ENCODE measurements at regions not wholly inside any gene's neighbourhood (a gene's known extent, or its start where the extent isn't known, plus 50 kb on each side); places are given as distances from the start of the nearest gene placed in this dataset.

- no peak overlapping the region for H3K9ac ChIP-seq (ENCODE audit: extremely low read depth, insufficient read length, low read length)
- H2BK15ac ChIP-seq (ENCODE audit: low read depth, low read length) = no peak overlapping the region
- H2AFZ ChIP-seq (ENCODE audit: low read length) = no peak overlapping the region
- H3K27me3 ChIP-seq (ENCODE audit: insufficient read depth, low read length) = no peaks in the 10 kb centered on the region
- Mint-ChIP-seq H3K4me3 (no peak overlapping the region), H3K27me3 (ENCODE audit: low read depth) (peaks cover 2% of the 10 kb centered on the region; the same call in 1 of the 2 replicates), H3K4me1 (peaks cover 11 to 12% of the 10 kb centered on the region in 2 experiments), H3K27ac (no peak overlapping the region), H3K9me3 (no peaks in the 10 kb centered on the region), H3K36me3 (ENCODE audit: insufficient read depth in 1 of 3, low read depth in 3 of 3) (no peaks in the 10 kb centered on the region)
- H3K27ac ChIP-seq (ENCODE audit: insufficient read length, low read depth, low read length) = no peak overlapping the region
- no peak overlapping the region for H4K8ac ChIP-seq (replicated peaks; ENCODE audit: insufficient read length, low read depth, low read length)
- H3K79me2 ChIP-seq (ENCODE audit: insufficient read depth, low read length) = no peaks in the 10 kb centered on the region
- no peak overlapping the region for H2BK20ac ChIP-seq (ENCODE audit: low read depth, low read length, poor library complexity, severe bottlenecking)
- H3K4me1 ChIP-seq (ENCODE audit: insufficient read depth, low read length) = no peaks in the 10 kb centered on the region
- H2AK5ac ChIP-seq (ENCODE audit: insufficient read length, low read length) = no peak overlapping the region
- H3K4me2 ChIP-seq (ENCODE audit: insufficient read depth, insufficient read length, low read length) = no peak overlapping the region
- no peak overlapping the region for H2BK12ac ChIP-seq (ENCODE audit: insufficient read length, low read depth, low read length)
- no peak overlapping the region for H2BK120ac ChIP-seq (ENCODE audit: low read depth, low read length, poor library complexity, severe bottlenecking)
- H3K4ac ChIP-seq (ENCODE audit: low read depth, low read length) = no peak overlapping the region
- no peak overlapping the region for H3K23ac ChIP-seq (ENCODE audit: insufficient read length, low read depth, low read length)
- H2BK5ac ChIP-seq (ENCODE audit: insufficient read length, low read length) = no peak overlapping the region
- no peak overlapping the region for H3T11ph ChIP-seq (ENCODE audit: low read length)
- no peaks in the 10 kb centered on the region for H3K23me2 ChIP-seq (ENCODE audit: insufficient read length, low read depth, low read length, poor library complexity, severe bottlenecking)
- no peak overlapping the region for H3K14ac ChIP-seq (ENCODE audit: insufficient read depth, low read length)
- H3K9me3 ChIP-seq (ENCODE audit: control insufficient read depth, low read depth, low read length) = no peaks in the 10 kb centered on the region
- H4K91ac ChIP-seq (ENCODE audit: insufficient read length, low read depth, low read length) = no peak overlapping the region
- no peak overlapping the region for H3K56ac ChIP-seq (ENCODE audit: insufficient read length, low read depth, low read length)
- H3K79me1 ChIP-seq (ENCODE audit: insufficient read depth, low read depth, low read length, poor library complexity, severe bottlenecking) = no peaks in the 10 kb centered on the region
- no CpG with 5 or more reads among the region's 1 CpG for WGBS (ENCODE audit: extremely low coverage, insufficient read length, low lambda C conversion rate)
- no peaks in the 10 kb centered on the region for H4K20me1 ChIP-seq (ENCODE audit: control insufficient read depth, insufficient read depth, insufficient read length)
- no peak overlapping the region for H3K18ac ChIP-seq (ENCODE audit: insufficient read length, low read depth, low read length)
- DNase-seq = no peak
- no peak for TF ChIP-seq CTCF (conservative IDR thresholded peaks at IDR 0.05)
- H4K5ac ChIP-seq (ENCODE audit: insufficient read length, low read depth, low read length) = no peak overlapping the region
Observed at GRCh38 chr11:95387325-95387724, 156.3 kb upstream of the SESN3 start.
